Effector memory CD4-positive, alpha-beta T cell (primary cell): ENCODE measurements at regions not wholly inside any gene's neighbourhood (a gene's known extent, or its start where the extent isn't known, plus 50 kb on each side); places are given as distances from the start of the nearest gene placed in this dataset.

Experiments
- DNase-seq, 3 donors: peaks; one replicate each; pipeline ENCODE4 v3.0.0-alpha.2; 2020
- H3K27ac ChIP-seq: 2 replicates; pipeline ENCODE4 v1.7.0; 2013; ENCODE audit warnings: mild to moderate bottlenecking, low read length, moderate library complexity; ENCODE audit not compliant: insufficient read depth, poor library complexity, severe bottlenecking
- H3K27me3 ChIP-seq: replicated peaks from 2 replicates; pipeline ENCODE4 v1.7.0; 2013; ENCODE audit warnings: mild to moderate bottlenecking, low read length; ENCODE audit not compliant: insufficient read depth, control insufficient read depth, poor library complexity, severe bottlenecking
- H3K36me3 ChIP-seq: 2 replicates; pipeline ENCODE4 v1.7.0; 2013; ENCODE audit warnings: mild to moderate bottlenecking, low read length, moderate library complexity; ENCODE audit not compliant: control insufficient read depth, insufficient read depth
- H3K4me1 ChIP-seq: 2 replicates; pipeline ENCODE4 v1.7.0; 2013; ENCODE audit warnings: low read length, mild to moderate bottlenecking; ENCODE audit not compliant: control insufficient read depth, insufficient read depth, poor library complexity, severe bottlenecking
- H3K4me3 ChIP-seq: 2 replicates; pipeline ENCODE4 v1.7.0; 2013; ENCODE audit warnings: low read length, low read depth, mild to moderate bottlenecking; ENCODE audit not compliant: insufficient read depth, poor library complexity, severe bottlenecking
- H3K9me3 ChIP-seq: 2 replicates; pipeline ENCODE4 v1.7.0; 2013; ENCODE audit warnings: mild to moderate bottlenecking, low read length, moderate library complexity; ENCODE audit not compliant: control insufficient read depth

DNA sequence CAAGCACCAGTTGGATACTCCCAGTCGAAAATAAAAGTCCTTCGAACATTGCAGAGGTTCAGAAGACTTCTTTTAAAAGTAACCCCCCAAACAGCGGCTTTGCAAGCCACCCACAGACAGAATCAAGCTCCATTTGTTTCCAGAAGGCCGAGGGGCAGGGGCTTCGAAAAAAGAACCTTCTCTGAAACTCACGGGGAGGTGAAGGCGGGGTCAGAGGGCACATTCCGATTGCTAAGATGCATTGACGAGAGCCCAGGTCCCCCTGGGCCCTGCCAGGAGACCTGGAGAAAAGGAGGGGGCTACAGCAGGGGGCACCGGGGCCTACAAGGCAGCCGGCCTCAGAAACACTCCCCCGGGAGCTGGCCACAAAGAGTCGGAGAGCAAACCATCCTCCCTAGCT, 306.8 kb downstream of the MN1 start:
- no peaks in the 10 kb centered on the region for H3K27me3 ChIP-seq
- H3K36me3 ChIP-seq: no peaks in the 10 kb centered on the region
- no peak overlapping the region for H3K27ac ChIP-seq
- H3K4me3 ChIP-seq: no peak overlapping the region
- no peaks in the 10 kb centered on the region for H3K9me3 ChIP-seq
- H3K4me1 ChIP-seq: no peaks in the 10 kb centered on the region
- DNase-seq: no peak

DNA sequence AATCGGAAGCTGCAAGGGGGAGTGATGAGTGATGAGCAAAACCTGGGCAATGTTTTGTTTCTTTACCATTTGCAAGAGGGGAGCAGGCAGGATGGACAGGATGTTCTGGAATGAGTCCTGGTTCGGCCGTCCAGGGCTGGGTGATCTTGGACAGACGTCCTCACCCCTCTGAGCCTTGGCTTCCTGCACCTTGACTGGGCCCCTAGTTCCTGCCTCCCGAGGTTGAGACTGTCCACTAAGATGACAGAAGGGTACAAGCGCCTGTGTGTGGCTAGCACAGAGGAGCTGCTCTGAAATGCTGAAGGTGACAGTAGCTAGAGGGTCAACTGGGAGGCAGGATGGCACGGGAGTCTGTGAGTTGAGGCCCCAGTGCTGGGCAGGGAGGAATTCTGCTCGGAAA, 306.2 kb downstream of the MN1 start:
- no peak overlapping the region for H3K27ac ChIP-seq
- no peaks in the 10 kb centered on the region for H3K36me3 ChIP-seq
- no peaks in the 10 kb centered on the region for H3K4me1 ChIP-seq
- no peak for DNase-seq
- no peaks in the 10 kb centered on the region for H3K27me3 ChIP-seq
- no peaks in the 10 kb centered on the region for H3K9me3 ChIP-seq
- no peak overlapping the region for H3K4me3 ChIP-seq

DNA sequence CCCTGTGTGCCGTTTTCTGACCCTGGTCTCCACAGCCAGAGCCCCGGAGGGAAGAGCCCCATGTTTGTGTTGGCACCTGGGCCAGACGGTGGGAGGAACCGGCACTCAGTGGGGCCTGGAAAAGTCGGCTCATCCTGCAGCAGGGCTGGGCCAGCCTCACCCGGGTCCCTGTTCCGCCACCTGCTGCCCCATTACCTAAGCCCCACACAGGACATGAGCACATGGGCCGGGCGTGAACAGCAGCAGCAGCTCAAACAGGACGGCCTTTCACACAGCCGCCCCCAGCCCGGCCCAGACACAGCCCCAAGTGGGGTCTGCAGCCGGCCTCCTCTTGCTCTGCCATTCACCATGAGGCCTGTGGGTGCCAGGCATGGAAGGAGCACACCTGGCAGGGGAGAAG, 302.4 kb downstream of the MN1 start:
- Histone ChIP-seq H3K36me3 (no peaks in the 10 kb centered on the region), H3K4me3 (no peak overlapping the region), H3K9me3 (no peaks in the 10 kb centered on the region), H3K4me1 (no peaks in the 10 kb centered on the region), H3K27ac (no peak overlapping the region), H3K27me3 (no peaks in the 10 kb centered on the region)
- no peak for DNase-seq

DNA sequence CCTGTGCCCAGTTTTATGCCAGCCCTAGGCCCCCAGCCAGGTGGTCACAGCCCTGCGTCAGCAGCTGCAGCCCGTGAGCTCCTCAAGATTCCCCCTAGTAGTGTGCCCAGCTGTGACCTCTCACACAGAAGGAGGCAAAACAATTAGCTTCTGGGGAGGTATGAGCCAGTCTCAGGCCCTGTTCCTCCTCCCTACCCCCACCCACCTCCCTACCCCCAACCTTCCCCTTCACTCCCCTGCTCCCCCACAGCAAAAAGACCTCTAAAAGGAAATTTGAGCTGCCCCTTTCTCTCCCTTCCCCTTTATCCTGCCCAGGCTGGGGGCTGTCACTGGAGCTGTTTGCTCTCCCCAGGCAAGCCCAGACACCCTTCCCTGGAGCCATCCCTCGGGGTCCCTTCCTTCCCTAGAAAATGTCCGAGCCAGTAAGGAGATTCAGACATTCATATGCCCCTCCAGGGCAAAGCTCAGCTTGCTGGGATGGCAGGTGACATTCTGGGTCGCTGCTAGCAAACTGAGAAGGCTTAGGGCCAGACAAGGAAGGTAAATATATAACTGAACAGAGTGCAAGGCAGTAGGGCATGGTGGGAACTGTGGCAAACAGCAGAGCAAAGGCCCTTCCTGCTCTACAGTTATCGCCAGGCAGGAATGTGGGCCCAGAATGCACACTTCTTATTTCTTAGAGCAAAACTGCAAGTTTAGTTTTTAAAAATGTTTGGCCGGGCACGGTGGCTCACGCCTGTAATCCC, 300.2 kb downstream of the MN1 start:
- Histone ChIP-seq H3K4me3 (no peak overlapping the region), H3K36me3 (no peaks in the 10 kb centered on the region)

DNA sequence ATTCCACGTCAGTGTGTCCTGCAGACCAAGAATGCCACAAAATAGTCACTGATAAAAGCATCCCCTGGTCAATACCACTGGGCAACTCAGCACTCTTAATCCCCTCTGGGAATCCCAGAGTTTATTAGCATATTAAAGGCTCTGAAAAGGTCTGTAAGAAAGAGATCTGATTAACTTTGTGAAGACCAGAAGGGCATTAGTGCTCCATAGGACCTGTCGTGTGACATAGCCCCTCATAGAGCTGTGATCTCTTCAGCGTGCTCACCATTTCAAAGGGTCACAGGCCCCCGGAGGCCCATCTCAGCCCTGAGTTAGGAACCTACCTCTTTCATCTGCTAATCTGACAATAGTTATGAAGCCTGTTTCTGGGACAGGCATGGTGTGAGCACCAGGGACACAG, 299.2 kb downstream of the MN1 start:
- no peaks in the 10 kb centered on the region for H3K36me3 ChIP-seq
- no peak for DNase-seq
- H3K27me3 ChIP-seq: no peaks in the 10 kb centered on the region
- no peak overlapping the region for H3K4me3 ChIP-seq
- no peaks in the 10 kb centered on the region for H3K4me1 ChIP-seq
- no peak overlapping the region for H3K27ac ChIP-seq
- H3K9me3 ChIP-seq: no peaks in the 10 kb centered on the region

More for the DNA sequence above, 300.2 kb downstream of the MN1 start:
- Histone ChIP-seq H3K4me1 (no peaks in the 10 kb centered on the region), H3K9me3 (no peaks in the 10 kb centered on the region), H3K27me3 (no peaks in the 10 kb centered on the region), H3K27ac (no peak overlapping the region)
- no peak for DNase-seq

DNA sequence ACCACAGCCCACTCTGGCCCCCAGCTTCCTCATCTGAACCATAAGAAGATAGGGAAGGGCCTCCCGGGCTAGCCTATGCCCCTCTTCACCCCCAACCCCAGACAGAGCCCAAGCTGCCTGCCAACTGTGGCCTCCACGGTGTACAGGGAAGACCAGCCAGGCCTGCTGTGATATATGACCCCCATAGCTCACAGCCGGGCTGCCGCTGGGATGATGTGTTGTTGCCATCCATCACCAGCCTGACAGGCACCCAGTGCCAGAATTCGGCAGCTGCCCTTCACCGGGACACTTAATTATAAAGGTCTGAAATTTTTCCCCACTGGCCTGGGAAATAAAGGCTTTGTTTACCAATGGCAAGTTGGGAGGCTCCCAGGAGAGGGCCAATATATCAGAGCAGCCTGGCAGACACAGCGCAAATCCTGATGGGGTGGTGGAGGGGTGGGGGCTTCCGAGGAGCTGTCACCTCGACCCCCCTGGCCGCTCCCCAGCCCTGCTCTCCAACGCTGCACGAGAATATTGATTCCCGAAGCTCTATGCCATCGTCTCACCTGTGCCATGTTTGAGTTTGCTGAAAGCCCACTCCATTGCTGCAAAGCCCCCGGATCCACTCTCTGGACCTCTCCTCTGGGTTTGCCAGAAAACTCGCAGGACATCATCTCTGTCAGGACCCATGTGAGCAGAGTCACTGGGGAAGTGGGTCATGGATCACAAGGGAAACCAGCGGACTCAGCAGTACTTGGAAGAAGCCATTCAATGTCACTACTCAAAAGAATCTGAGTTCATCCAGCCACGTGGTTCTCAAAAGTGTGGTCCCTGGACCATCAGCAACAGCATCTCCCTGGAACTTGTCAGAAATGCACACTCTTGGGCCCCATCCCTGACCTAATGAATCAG, 296.9 kb downstream of the MN1 start:
- H3K4me1 ChIP-seq: no peaks in the 10 kb centered on the region
- H3K9me3 ChIP-seq: no peaks in the 10 kb centered on the region
- H3K27ac ChIP-seq: no peak overlapping the region
- no peak for DNase-seq
- H3K4me3 ChIP-seq: no peak overlapping the region
- no peaks in the 10 kb centered on the region for H3K27me3 ChIP-seq
- no peaks in the 10 kb centered on the region for H3K36me3 ChIP-seq

DNA sequence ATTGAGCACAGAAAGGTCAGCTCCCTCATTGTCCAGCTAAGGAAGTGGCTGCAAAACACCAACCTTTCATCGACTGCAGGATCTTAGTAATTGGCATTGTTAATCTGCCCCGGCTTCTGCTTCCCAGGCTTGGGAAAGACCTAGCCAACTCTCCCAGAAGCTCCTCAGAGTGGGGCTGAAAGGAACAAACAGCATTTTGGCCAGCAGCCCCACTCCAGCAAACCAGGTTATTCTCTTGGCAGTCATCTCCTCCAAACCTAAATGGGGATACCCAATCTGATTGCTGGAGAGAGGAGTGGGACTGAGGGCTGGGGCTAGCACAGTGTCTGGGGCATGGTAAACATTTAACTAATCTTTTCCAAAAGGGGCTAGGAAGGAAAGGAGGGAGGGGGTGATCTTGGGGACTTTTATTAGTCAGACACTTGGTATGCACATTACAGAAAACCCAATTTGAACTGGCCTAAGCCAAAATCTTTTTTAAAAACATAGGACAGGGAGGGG, 294.4 kb downstream of the MN1 start:
- Histone ChIP-seq H3K36me3 (no peaks in the 10 kb centered on the region), H3K27ac (no peak overlapping the region), H3K27me3 (no peaks in the 10 kb centered on the region), H3K9me3 (no peaks in the 10 kb centered on the region), H3K4me1 (no peaks in the 10 kb centered on the region), H3K4me3 (no peak overlapping the region)
- DNase-seq: no peak

DNA sequence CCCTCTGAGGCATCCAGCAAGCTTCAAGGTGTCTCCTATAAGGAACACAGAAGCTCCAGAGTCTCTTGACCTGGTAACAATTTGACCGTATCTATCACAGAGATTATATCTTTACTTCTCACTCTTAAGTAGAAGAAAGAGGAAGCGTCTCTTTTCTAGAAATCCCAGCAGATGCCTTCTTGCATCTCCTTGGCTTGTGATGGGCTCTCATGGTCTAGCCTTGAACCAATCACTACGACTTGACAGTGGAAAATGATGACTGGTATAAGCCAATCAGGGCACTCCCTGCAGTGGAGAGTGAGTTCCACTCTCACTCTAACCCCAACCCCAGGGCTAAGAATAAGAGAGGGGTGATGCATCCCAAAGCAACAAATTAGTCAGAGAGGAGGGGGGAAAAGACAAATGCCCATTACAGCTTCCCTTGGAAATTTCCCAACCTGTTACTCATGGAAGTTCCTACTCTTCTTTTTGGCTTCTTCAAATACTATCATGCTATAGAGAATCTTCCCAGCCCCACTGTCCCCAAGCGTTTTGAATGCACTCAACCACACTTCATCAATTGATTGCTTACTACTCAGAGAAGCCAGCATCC, 293.5 kb downstream of the MN1 start:
- no peak overlapping the region for H3K4me3 ChIP-seq
- H3K4me1 ChIP-seq: no peaks in the 10 kb centered on the region
- no peaks in the 10 kb centered on the region for H3K9me3 ChIP-seq
- no peaks in the 10 kb centered on the region for H3K27me3 ChIP-seq
- no peak for DNase-seq
- H3K27ac ChIP-seq: no peak overlapping the region
- H3K36me3 ChIP-seq: no peaks in the 10 kb centered on the region

DNA sequence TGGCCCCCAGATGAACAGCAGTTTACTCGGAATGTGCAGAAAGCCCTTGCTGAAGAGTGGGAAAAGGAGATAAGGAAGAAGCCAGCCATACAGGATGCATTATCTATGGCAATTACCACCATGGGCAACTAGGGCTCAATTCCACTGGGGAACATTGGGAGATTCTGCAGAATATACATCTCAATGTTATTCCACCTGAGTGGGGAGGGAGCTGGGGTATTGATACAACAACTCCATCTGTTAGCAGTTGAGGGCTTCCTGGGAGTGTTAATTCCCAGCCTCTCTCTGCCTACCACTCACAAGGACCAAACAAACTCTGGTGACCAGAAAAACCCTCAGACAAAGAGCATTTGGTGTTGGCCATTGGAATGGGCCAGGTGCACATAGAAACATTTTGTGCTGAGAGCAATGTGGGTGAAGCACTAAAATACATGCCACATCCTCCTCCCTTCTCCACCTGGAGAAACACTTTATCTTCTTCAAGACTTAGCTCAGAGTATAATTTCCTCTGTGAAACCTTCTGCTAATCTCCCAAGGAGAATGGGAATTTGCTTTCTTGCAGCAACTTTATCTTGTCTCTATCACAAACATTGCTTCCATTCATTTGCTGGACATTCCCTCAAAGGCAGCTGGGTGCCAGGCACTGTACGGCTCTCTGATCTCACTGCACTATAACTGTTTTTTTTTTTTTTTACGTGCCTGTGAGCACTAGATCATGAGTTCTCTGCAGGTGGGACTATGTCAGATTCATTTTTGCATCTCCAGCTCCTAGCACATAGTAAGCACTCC, 292.2 kb downstream of the MN1 start:
- H3K4me3 ChIP-seq: no peak overlapping the region
- H3K9me3 ChIP-seq: no peaks in the 10 kb centered on the region
- no peak overlapping the region for H3K27ac ChIP-seq
- no peaks in the 10 kb centered on the region for H3K4me1 ChIP-seq
- no peaks in the 10 kb centered on the region for H3K27me3 ChIP-seq
- no peaks in the 10 kb centered on the region for H3K36me3 ChIP-seq
- no peak for DNase-seq
